Muscle layer of duodenum (tissue), 2 donors: ENCODE measurements at regions not wholly inside any gene's neighbourhood (a gene's known extent, or its start where the extent isn't known, plus 50 kb on each side); places are given as distances from the start of the nearest gene placed in this dataset.
"Not testable (repeated sequence)": the region's sequence is repeated elsewhere in the genome, so short reads cannot be mapped to it uniquely, and the experiment has no call there.

Source experiments
- H3K27ac ChIP-seq: one replicate; pipeline ENCODE4 v1.7.0; 2013; ENCODE audit warnings: mild to moderate bottlenecking, low read length
- H3K27me3 ChIP-seq: one replicate; pipeline ENCODE4 v1.7.0; 2013; ENCODE audit warnings: low read depth, mild to moderate bottlenecking, control low read depth, low read length
- H3K36me3 ChIP-seq, 2 donors: one replicate each; pipeline ENCODE4 v1.7.0; 2013; ENCODE audit warnings: low read length in 2 of 2, control low read depth in 1 of 2, mild to moderate bottlenecking in 1 of 2; ENCODE audit not compliant: insufficient read depth in 2 of 2, control insufficient read depth in 1 of 2
- H3K4me1 ChIP-seq, 2 donors: one replicate each; pipeline ENCODE4 v1.7.0; 2013; ENCODE audit warnings: low read length in 2 of 2, mild to moderate bottlenecking in 2 of 2, control low read depth in 1 of 2, moderate library complexity in 1 of 2; ENCODE audit not compliant: insufficient read depth in 2 of 2, control insufficient read depth in 1 of 2
- H3K4me3 ChIP-seq, 2 donors: one replicate each; pipeline ENCODE4 v1.7.0; 2013; ENCODE audit warnings: low read length in 2 of 2, low read depth in 1 of 2, mild to moderate bottlenecking in 1 of 2
- H3K9me3 ChIP-seq, 2 donors: one replicate each; pipeline ENCODE4 v1.7.0; 2013; ENCODE audit warnings: low read length in 2 of 2, control low read depth in 1 of 2, mild to moderate bottlenecking in 1 of 2; ENCODE audit not compliant: control insufficient read depth in 1 of 2
- donor health status: healthy.

- H3K36me3 ChIP-seq = no peaks in the 10 kb centered on the region
- no peaks in the 10 kb centered on the region for H3K4me1 ChIP-seq
- no peaks in the 10 kb centered on the region for H3K9me3 ChIP-seq
- no peak overlapping the region for H3K27ac ChIP-seq
- no peak overlapping the region for H3K4me3 ChIP-seq
- no peaks in the 10 kb centered on the region for H3K27me3 ChIP-seq
Observed at GRCh38 chr10:121380211-121380610, 218.0 kb downstream of the FGFR2 start.

- not testable (repeated sequence) for H3K9me3 ChIP-seq, H3K4me1 ChIP-seq, H3K36me3 ChIP-seq, H3K27me3 ChIP-seq, H3K4me3 ChIP-seq, H3K27ac ChIP-seq
Observed at GRCh38 chr10:121382029-121382520, 216.2 kb downstream of the FGFR2 start.

DNA sequence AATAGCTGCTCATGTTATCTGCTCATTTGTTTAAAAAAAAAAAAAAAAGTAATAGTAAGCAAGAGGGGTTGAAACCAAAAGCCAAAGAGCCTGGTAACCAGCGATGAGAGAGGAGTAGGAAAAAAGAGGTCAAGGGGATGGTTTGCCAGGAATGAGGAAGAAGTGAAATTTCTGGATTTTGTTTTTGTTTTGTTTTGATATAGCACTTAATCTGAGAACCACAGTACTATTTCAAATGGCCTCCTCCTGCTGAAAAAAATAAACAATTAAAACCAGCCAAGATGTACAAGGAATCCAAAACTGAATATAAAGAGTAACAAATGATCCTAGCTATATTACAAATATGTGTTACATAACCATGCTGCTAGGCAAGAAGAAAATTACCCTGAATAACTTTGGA, 213.1 kb downstream of the FGFR2 start:
- no peaks in the 10 kb centered on the region for H3K4me1 ChIP-seq
- no peaks in the 10 kb centered on the region for H3K27me3 ChIP-seq
- no peaks in the 10 kb centered on the region for H3K36me3 ChIP-seq
- no peak overlapping the region for H3K4me3 ChIP-seq
- no peaks in the 10 kb centered on the region for H3K9me3 ChIP-seq
- H3K27ac ChIP-seq = no peak overlapping the region

- no peaks in the 10 kb centered on the region for H3K9me3 ChIP-seq
- H3K27ac ChIP-seq = no peak overlapping the region
- no peaks in the 10 kb centered on the region for H3K4me1 ChIP-seq
- no peaks in the 10 kb centered on the region for H3K27me3 ChIP-seq
- no peaks in the 10 kb centered on the region for H3K36me3 ChIP-seq
- H3K4me3 ChIP-seq = no peak overlapping the region
Observed at GRCh38 chr10:121392657-121393056, 205.6 kb downstream of the FGFR2 start.

DNA sequence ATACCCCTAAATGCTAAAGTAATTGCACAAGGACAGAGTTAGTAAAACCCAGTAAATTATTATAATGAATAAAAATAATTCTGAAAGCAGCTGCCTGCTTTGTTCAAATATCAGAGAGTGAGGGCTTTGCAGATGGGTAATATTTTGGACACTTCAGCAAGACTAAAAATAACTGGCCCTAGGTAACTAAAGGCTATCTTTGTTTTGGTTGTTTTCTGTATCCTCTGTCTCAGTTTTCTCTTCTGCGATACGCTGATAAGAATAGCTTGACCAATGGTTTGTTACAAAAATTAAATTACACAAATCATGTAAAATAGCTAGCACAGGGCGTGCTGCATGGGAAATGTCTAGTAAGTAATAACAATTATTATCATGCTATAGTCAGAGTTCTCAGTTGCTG, 204.7 kb downstream of the FGFR2 start:
- Histone ChIP-seq H3K4me3 (no peak overlapping the region), H3K4me1 (no peaks in the 10 kb centered on the region), H3K9me3 (no peaks in the 10 kb centered on the region), H3K27ac (no peak overlapping the region), H3K36me3 (no peaks in the 10 kb centered on the region), H3K27me3 (no peaks in the 10 kb centered on the region)

- H3K4me1 ChIP-seq, H3K9me3 ChIP-seq, H3K27me3 ChIP-seq, H3K36me3 ChIP-seq, H3K4me3 ChIP-seq, H3K27ac ChIP-seq: not testable (repeated sequence)
Observed at GRCh38 chr10:121400507-121400906, 197.7 kb downstream of the FGFR2 start.

- no peak overlapping the region for H3K4me3 ChIP-seq
- H3K36me3 ChIP-seq = no peaks in the 10 kb centered on the region
- no peaks in the 10 kb centered on the region for H3K4me1 ChIP-seq
- no peaks in the 10 kb centered on the region for H3K27me3 ChIP-seq
- H3K27ac ChIP-seq = no peak overlapping the region
- no peaks in the 10 kb centered on the region for H3K9me3 ChIP-seq
Observed at GRCh38 chr10:121403527-121403926, 194.7 kb downstream of the FGFR2 start.

- H3K36me3 ChIP-seq = no peaks in the 10 kb centered on the region
- no peak overlapping the region for H3K27ac ChIP-seq
- no peak overlapping the region for H3K4me3 ChIP-seq
- H3K27me3 ChIP-seq = no peaks in the 10 kb centered on the region
- H3K4me1 ChIP-seq = no peaks in the 10 kb centered on the region
- no peaks in the 10 kb centered on the region for H3K9me3 ChIP-seq
Observed at GRCh38 chr10:121404611-121405010, 193.6 kb downstream of the FGFR2 start.

DNA sequence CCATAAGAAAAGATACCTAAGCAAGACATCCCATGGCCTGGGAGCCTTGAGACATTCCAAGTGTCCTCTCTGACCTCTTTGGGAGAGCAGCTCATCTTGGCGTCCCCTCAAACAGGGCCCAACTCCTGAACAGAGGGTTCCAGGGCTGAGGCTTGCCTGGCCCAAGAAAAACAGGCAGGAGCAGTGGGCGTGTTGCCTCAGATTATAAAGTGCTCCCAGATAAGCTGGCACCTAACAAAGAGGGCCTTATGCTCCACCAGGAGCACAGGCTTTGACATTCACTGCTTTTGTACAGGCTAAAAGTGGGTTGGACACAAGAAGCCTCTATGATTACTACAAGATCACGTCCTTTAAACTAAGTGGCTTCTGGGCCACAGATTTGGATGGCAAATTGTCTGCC, 193.1 kb downstream of the FGFR2 start:
- Histone ChIP-seq H3K27me3 (no peaks in the 10 kb centered on the region), H3K36me3 (no peaks in the 10 kb centered on the region), H3K4me3 (no peak overlapping the region), H3K9me3 (no peaks in the 10 kb centered on the region), H3K4me1 (no peaks in the 10 kb centered on the region), H3K27ac (no peak overlapping the region)

GRCh38 chr10:121405549-121405948, 192.7 kb downstream of the FGFR2 start:
- Histone ChIP-seq H3K4me3 (no peak overlapping the region), H3K9me3 (no peaks in the 10 kb centered on the region), H3K27me3 (no peaks in the 10 kb centered on the region), H3K27ac (no peak overlapping the region), H3K36me3 (no peaks in the 10 kb centered on the region), H3K4me1 (no peaks in the 10 kb centered on the region)

GRCh38 chr10:121405953-121406352, 192.3 kb downstream of the FGFR2 start:
- H3K36me3 ChIP-seq = no peaks in the 10 kb centered on the region
- H3K9me3 ChIP-seq = no peaks in the 10 kb centered on the region
- no peaks in the 10 kb centered on the region for H3K27me3 ChIP-seq
- H3K4me1 ChIP-seq = no peaks in the 10 kb centered on the region
- H3K4me3 ChIP-seq = no peak overlapping the region
- H3K27ac ChIP-seq = no peak overlapping the region

DNA sequence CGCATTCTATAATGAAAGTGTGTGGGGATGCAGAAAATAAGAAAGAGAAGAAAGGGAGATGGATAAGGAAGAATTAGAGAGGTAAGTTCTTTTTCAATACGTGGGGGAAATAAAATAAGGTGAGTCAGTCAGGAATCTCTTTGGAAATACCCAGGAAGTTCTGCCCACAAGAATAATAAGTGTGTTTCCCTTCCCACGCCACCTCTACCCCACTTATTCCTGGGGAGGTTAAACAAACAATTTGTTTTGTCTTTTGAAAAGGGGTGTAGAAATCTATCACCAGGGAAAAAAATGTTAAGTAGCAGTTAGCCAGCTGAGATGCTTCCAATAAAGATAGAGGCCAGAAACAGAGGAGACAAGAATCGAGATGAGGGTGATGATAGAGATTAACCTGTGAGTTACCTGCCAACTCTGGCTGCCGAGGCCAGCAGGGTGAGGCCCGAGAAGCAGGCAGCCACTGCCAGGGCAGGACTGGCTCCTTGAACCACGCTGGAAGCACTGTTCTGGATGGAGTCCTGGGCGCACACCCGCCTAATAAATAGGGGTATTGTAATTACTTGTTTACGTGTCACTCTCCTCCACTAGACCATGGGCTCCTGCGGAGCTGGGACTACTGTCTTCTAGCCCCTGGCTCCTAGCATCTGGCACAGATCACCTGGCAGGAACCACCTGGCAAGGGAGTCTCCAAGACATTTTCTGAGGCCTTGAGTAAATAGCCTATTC, 191.3 kb downstream of the FGFR2 start:
- Histone ChIP-seq H3K36me3 (no peaks in the 10 kb centered on the region), H3K4me1 (no peaks in the 10 kb centered on the region), H3K27ac (no peak overlapping the region), H3K27me3 (no peaks in the 10 kb centered on the region), H3K4me3 (no peak overlapping the region), H3K9me3 (no peaks in the 10 kb centered on the region)
